HepG2 (cell line): ENCODE measurements at regions not wholly inside any gene's neighbourhood (a gene's known extent, or its start where the extent isn't known, plus 50 kb on each side); places are given as distances from the start of the nearest gene placed in this dataset.
A peak's percentile ranks its signal among the peaks of the same experiment; 100 is the strongest.

ENCODE experiments used
- ATAC-seq: fragments of 200-7000 bp; cut with Tn5 transposase; 3 replicates; pipeline ENCODE4 v1.9.1; 2020; ENCODE audit warnings: mild to moderate bottlenecking, moderate library complexity
- BruUV-seq: library from RNA; stranded (reverse); fragments of 400-500 nt; replicated peaks from 2 replicates; lab custom pipeline; 2021; lab: Mats Ljungman, UMichigan
- CTCF ChIA-PET: fragments of 300-600 bp; formaldehyde crosslinking; extraction: SDS; loops from one replicate; lab custom pipeline; 2021; ENCODE audit warnings: low total read pairs, inconsistent platforms, low intra/inter-chr PET ratio; lab: Yijun Ruan, JAX
- POLR2A ChIA-PET: fragments of 350-600 bp; sonication (Branson Sonifier 250); formaldehyde crosslinking; loops from one replicate; lab custom pipeline; 2020; ENCODE audit warnings: antibody characterized with exemption, inconsistent platforms; lab: Yijun Ruan, JAX
- DNase-seq: peaks from one replicate; pipeline ENCODE4 v3.0.0-alpha.2; 2015; ENCODE audit warnings: low spot score
- FAIRE-seq: peaks from 3 replicates; lab custom pipeline; 2011; peaks lifted over from hg19 to GRCh38; lab: Jason Lieb, UNC
- H2AFZ ChIP-seq: one replicate; pipeline ENCODE4 v1.6.1; 2011; ENCODE audit warnings: low read length, inconsistent platforms
- H3K27ac ChIP-seq: fragments of 300-600 bp; 3 replicates; pipeline ENCODE4 v1.8.0; 2011; ENCODE audit warnings: mixed run types, mild to moderate bottlenecking, mixed read lengths, low read length, inconsistent platforms; ENCODE audit not compliant: insufficient read depth; ENCODE audit errors: extremely low read length
- H3K27me3 ChIP-seq, 2 experiments: fragments of 200-600 bp in 1 of 2; 2 replicates in 1 of 2; 3 replicates in 1 of 2; pipeline versions ENCODE4 v1.6.0 to v1.8.0; 2011; ENCODE audit warnings: low read length in 2 of 2, mild to moderate bottlenecking in 2 of 2, moderate library complexity in 2 of 2, inconsistent platforms in 1 of 2; ENCODE audit not compliant: insufficient read depth in 2 of 2, control insufficient read depth in 1 of 2
- H3K36me3 ChIP-seq, 2 experiments: fragments of 200-600 bp in 1 of 2; replicated peaks in 1 of 2; 2 replicates in 1 of 2; 3 replicates in 1 of 2; pipeline versions ENCODE4 v1.5.1 to v1.8.0; 2011; ENCODE audit warnings: low read length in 2 of 2, inconsistent platforms in 1 of 2; ENCODE audit not compliant: insufficient read depth in 2 of 2, control insufficient read depth in 1 of 2
- H3K4me1 ChIP-seq: 2 replicates; pipeline ENCODE4 v1.5.1; 2012; ENCODE audit warnings: low read length, inconsistent platforms; ENCODE audit not compliant: insufficient read depth
- H3K4me2 ChIP-seq: 2 replicates; pipeline ENCODE4 v1.6.0; 2011; ENCODE audit warnings: low read depth, low read length, inconsistent platforms
- H3K4me3 ChIP-seq, 3 experiments: fragments of 200-600 bp in 1 of 3; sonication (generic), shearing (Covaris generic) in 1 of 3; replicated peaks in 1 of 3; 2 replicates each; pipeline ENCODE4 v1.5.1; 2011 to 2016; ENCODE audit warnings: low read length in 3 of 3, inconsistent platforms in 2 of 3, low read depth in 2 of 3, mild to moderate bottlenecking in 2 of 3, control low read depth in 1 of 3, mixed read lengths in 1 of 3; ENCODE audit not compliant: insufficient read depth in 1 of 3
- H3K79me2 ChIP-seq: one replicate; pipeline ENCODE4 v1.6.1; 2011; ENCODE audit warnings: low read length, inconsistent platforms; ENCODE audit not compliant: insufficient read depth
- H3K9ac ChIP-seq: 2 replicates; pipeline ENCODE4 v1.6.0; 2011; ENCODE audit warnings: mild to moderate bottlenecking, low read depth, low read length, inconsistent platforms; ENCODE audit not compliant: insufficient read depth
- H3K9me3 ChIP-seq: 2 replicates; pipeline ENCODE4 v1.5.1; 2012; ENCODE audit warnings: mild to moderate bottlenecking, low read length
- H4K20me1 ChIP-seq: 2 replicates; pipeline ENCODE4 v1.6.0; 2011; ENCODE audit warnings: inconsistent platforms, mild to moderate bottlenecking, low read length, moderate library complexity; ENCODE audit not compliant: insufficient read depth
- ATF7 ChIP-seq, 2 experiments: fragments of 450-650 bp in 1 of 2; sonication (generic) in 1 of 2; formaldehyde crosslinking in 1 of 2; IDR thresholded peaks; 2 replicates each; pipeline versions ENCODE4 v1.4.0 to v1.6.1; 2016 to 2020; ENCODE audit warnings: antibody characterized with exemption in 1 of 2, mild to moderate bottlenecking in 1 of 2, missing genetic modification reagents in 1 of 2
- FLYWCH1 ChIP-seq: sonication (generic); formaldehyde crosslinking; IDR thresholded peaks from 2 replicates; pipeline ENCODE4 v1.8.1; 2023; ENCODE audit warnings: mild to moderate bottlenecking, missing genetic modification reagents
- FOXK2 ChIP-seq: fragments of 450-650 bp; IDR thresholded peaks from 2 replicates; pipeline ENCODE4 v1.6.1; 2016
- TRIM22 ChIP-seq: fragments of 450-650 bp; IDR thresholded peaks from 2 replicates; pipeline ENCODE4 v1.6.1; 2017
- ZNF776 ChIP-seq: sonication (generic); formaldehyde crosslinking; IDR thresholded peaks from 2 replicates; pipeline ENCODE4 v1.4.0; 2020; ENCODE audit warnings: mild to moderate bottlenecking, missing genetic modification reagents
- WGBS: methylation state at CpG from one replicate; pipeline ENCODE4 v1.1.6; 2017; ENCODE audit warnings: low lambda C conversion rate; 5-methylcytosine and 5-hydroxymethylcytosine counted together
- in situ Hi-C: cut with HindIII; loops from 2 replicates; pipeline ENCODE4 v1.10.0; 2017; ENCODE audit warnings: low pct_unique_long_range_greater_than_20kb; ENCODE audit not compliant: extremely low pct_ligation_motif_present
- intact Hi-C: fragments of 100-400 bp; cut with micrococcal nuclease; formaldehyde crosslinking; loops from one replicate; pipeline ENCODE4 v1.10.0; 2022; ENCODE audit not compliant: unreplicated experiment

GRCh38 chr2:2921011-2921720 is 456.5 kb downstream of the EIPR1 start (continued):
- no peak for TF ChIP-seq ZNF776
- no peak for TF ChIP-seq FLYWCH1 (CRISPR knock-in tag)
- TF ChIP-seq FOXK2 = no peak

- Histone ChIP-seq H3K4me2 (no peak overlapping the region), H3K9me3 (no peaks in the 10 kb centered on the region), H2AFZ (no peak overlapping the region), H3K4me1 (no peaks in the 10 kb centered on the region), H4K20me1 (no peaks in the 10 kb centered on the region), H3K9ac (no peak overlapping the region), H3K79me2 (no peaks in the 10 kb centered on the region), H3K27me3 (no peaks in the 10 kb centered on the region), H3K27ac (no peak overlapping the region), H3K36me3 (no peaks in the 10 kb centered on the region), H3K4me3 (no peak overlapping the region)
- DNase-seq = no peak
- intact Hi-C loops (no loop called here), in situ Hi-C loops (no loop called here)
- no peak for TF ChIP-seq TRIM22
- TF ChIP-seq ATF7 (IDR thresholded peaks at IDR 0.05) = peak; percentile 90
- no peak for TF ChIP-seq ATF7 (CRISPR knock-in tag; IDR thresholded peaks at IDR 0.05)
- 33% methylated on average over 10 of the region's 10 CpGs for WGBS
- ChIA-PET CTCF (no interaction called here), POLR2A (no interaction called here)
- ATAC-seq = no peak
- no TSS peak for BruUV-seq
- no peak for FAIRE-seq
Measured at GRCh38 chr2:2919574-2920365, 457.8 kb downstream of the EIPR1 start.
